ENCODE measurements at regions not wholly inside any gene's neighbourhood (a gene's known extent, or its start where the extent isn't known, plus 50 kb on each side); places are given as distances from the start of the nearest gene placed in this dataset.

- Mint-ChIP-seq H3K4me1 (no peaks in the 10 kb centered on the region), H3K27me3 (no peaks in the 10 kb centered on the region), H3K9me3 (no peaks in the 10 kb centered on the region), H3K36me3 (ENCODE audit: low read depth) (no peaks in the 10 kb centered on the region), H3K27ac (no peak overlapping the region), H3K4me3 (no peak overlapping the region)
- no peak for DNase-seq
- intact Hi-C loops (cut with micrococcal nuclease), result no loop called here
Measured at GRCh38 chr18:56139372-56139771, 499.0 kb downstream of the TXNL1 start.

- H3K9me3 Mint-ChIP-seq, result no peaks in the 10 kb centered on the region
Measured at GRCh38 chr18:56136105-56136504, 502.3 kb downstream of the TXNL1 start.

GRCh38 chr18:56130481-56130880 lies 507.9 kb downstream of the TXNL1 start:
- Mint-ChIP-seq H3K4me1 (no peaks in the 10 kb centered on the region), H3K27me3 (no peaks in the 10 kb centered on the region), H3K9me3 (no peaks in the 10 kb centered on the region), H3K4me3 (no peak overlapping the region), H3K36me3 (ENCODE audit: low read depth) (no peaks in the 10 kb centered on the region), H3K27ac (no peak overlapping the region)
- DNase-seq, result no peak
- intact Hi-C loops (cut with micrococcal nuclease), result no loop called here

More at GRCh38 chr18:56136105-56136504, 502.3 kb downstream of the TXNL1 start:
- no peak overlapping the region for H3K27ac Mint-ChIP-seq
- no peak overlapping the region for H3K4me3 Mint-ChIP-seq
- H3K4me1 Mint-ChIP-seq, result no peaks in the 10 kb centered on the region
- H3K36me3 Mint-ChIP-seq (ENCODE audit: low read depth), result no peaks in the 10 kb centered on the region
- no peaks in the 10 kb centered on the region for H3K27me3 Mint-ChIP-seq
- intact Hi-C loops (cut with micrococcal nuclease), result no loop called here
- no peak for DNase-seq

GRCh38 chr18:56128153-56128791 lies 510.1 kb downstream of the TXNL1 start:
- no peak overlapping the region for H3K4me3 Mint-ChIP-seq
- H3K4me1 Mint-ChIP-seq, result no peaks in the 10 kb centered on the region
- H3K27me3 Mint-ChIP-seq, result no peaks in the 10 kb centered on the region
- H3K9me3 Mint-ChIP-seq, result no peaks in the 10 kb centered on the region
- H3K36me3 Mint-ChIP-seq (ENCODE audit: low read depth), result no peaks in the 10 kb centered on the region
- intact Hi-C loops (cut with micrococcal nuclease), result no loop called here
- DNase-seq, result no peak
- no peak overlapping the region for H3K27ac Mint-ChIP-seq

- Mint-ChIP-seq H3K27ac (no peak overlapping the region), H3K27me3 (no peaks in the 10 kb centered on the region), H3K4me3 (no peak overlapping the region), H3K4me1 (no peaks in the 10 kb centered on the region), H3K9me3 (no peaks in the 10 kb centered on the region), H3K36me3 (ENCODE audit: low read depth) (no peaks in the 10 kb centered on the region)
- DNase-seq, result no peak
- intact Hi-C loops (cut with micrococcal nuclease), result no loop called here
Measured at GRCh38 chr18:56127322-56128099, 510.9 kb downstream of the TXNL1 start.

GRCh38 chr18:56124186-56124585 lies 514.2 kb downstream of the TXNL1 start:
- Mint-ChIP-seq H3K4me1 (no peaks in the 10 kb centered on the region), H3K9me3 (no peaks in the 10 kb centered on the region), H3K4me3 (no peak overlapping the region), H3K36me3 (ENCODE audit: low read depth) (no peaks in the 10 kb centered on the region), H3K27me3 (no peaks in the 10 kb centered on the region), H3K27ac (no peak overlapping the region)
- no peak for DNase-seq
- intact Hi-C loops (cut with micrococcal nuclease), result no loop called here

- no peaks in the 10 kb centered on the region for H3K27me3 Mint-ChIP-seq
- no peak for DNase-seq
- no peaks in the 10 kb centered on the region for H3K36me3 Mint-ChIP-seq (ENCODE audit: low read depth)
- intact Hi-C loops (cut with micrococcal nuclease), result no loop called here
- H3K9me3 Mint-ChIP-seq, result no peaks in the 10 kb centered on the region
- H3K27ac Mint-ChIP-seq, result no peak overlapping the region
- no peaks in the 10 kb centered on the region for H3K4me1 Mint-ChIP-seq
- no peak overlapping the region for H3K4me3 Mint-ChIP-seq
Measured at GRCh38 chr18:56121669-56122068, 516.7 kb downstream of the TXNL1 start.

GRCh38 chr18:56120782-56121181 lies 517.6 kb downstream of the TXNL1 start:
- DNase-seq, result no peak
- Mint-ChIP-seq H3K9me3 (no peaks in the 10 kb centered on the region), H3K4me1 (no peaks in the 10 kb centered on the region), H3K4me3 (no peak overlapping the region), H3K36me3 (ENCODE audit: low read depth) (no peaks in the 10 kb centered on the region), H3K27me3 (no peaks in the 10 kb centered on the region), H3K27ac (no peak overlapping the region)
- intact Hi-C loops (cut with micrococcal nuclease), result no loop called here

GRCh38 chr18:56119681-56120080 lies 518.7 kb downstream of the TXNL1 start:
- Mint-ChIP-seq H3K4me1 (no peaks in the 10 kb centered on the region), H3K27ac (no peak overlapping the region), H3K9me3 (no peaks in the 10 kb centered on the region), H3K27me3 (no peaks in the 10 kb centered on the region), H3K4me3 (no peak overlapping the region), H3K36me3 (ENCODE audit: low read depth) (no peaks in the 10 kb centered on the region)
- intact Hi-C loops (cut with micrococcal nuclease), result no loop called here
- no peak for DNase-seq

- no peaks in the 10 kb centered on the region for H3K27me3 Mint-ChIP-seq
- no peak overlapping the region for H3K27ac Mint-ChIP-seq
- H3K36me3 Mint-ChIP-seq (ENCODE audit: low read depth), result no peaks in the 10 kb centered on the region
- intact Hi-C loops (cut with micrococcal nuclease), result no loop called here
- no peak for DNase-seq
- peaks cover 1% of the 10 kb centered on the region for H3K9me3 Mint-ChIP-seq
- no peak overlapping the region for H3K4me3 Mint-ChIP-seq
- H3K4me1 Mint-ChIP-seq, result no peaks in the 10 kb centered on the region
Measured at GRCh38 chr18:56118422-56118821, 520.0 kb downstream of the TXNL1 start.

GRCh38 chr18:56115071-56116015 lies 523.0 kb downstream of the TXNL1 start:
- Mint-ChIP-seq H3K27me3 (no peaks in the 10 kb centered on the region), H3K4me3 (no peak overlapping the region), H3K9me3 (peaks cover 8% of the 10 kb centered on the region), H3K36me3 (ENCODE audit: low read depth) (no peaks in the 10 kb centered on the region), H3K27ac (no peak overlapping the region), H3K4me1 (peaks cover 4% of the 10 kb centered on the region)
- intact Hi-C loops (cut with micrococcal nuclease), result no loop called here
- DNase-seq, result no peak

- peaks cover 11% of the 10 kb centered on the region for H3K9me3 Mint-ChIP-seq
- H3K4me1 Mint-ChIP-seq, result peaks cover 4% of the 10 kb centered on the region
- no peaks in the 10 kb centered on the region for H3K27me3 Mint-ChIP-seq
- no peak overlapping the region for H3K4me3 Mint-ChIP-seq
- no peaks in the 10 kb centered on the region for H3K36me3 Mint-ChIP-seq (ENCODE audit: low read depth)
- intact Hi-C loops (cut with micrococcal nuclease), result no loop called here
- DNase-seq, result no peak
- no peak overlapping the region for H3K27ac Mint-ChIP-seq
Measured at GRCh38 chr18:56112984-56113383, 525.0 kb upstream of the TCF4 start.

- Mint-ChIP-seq H3K27ac (peak overlapping the region; percentile 56), H3K9me3 (peaks cover 11% of the 10 kb centered on the region), H3K36me3 (ENCODE audit: low read depth) (no peaks in the 10 kb centered on the region), H3K27me3 (no peaks in the 10 kb centered on the region), H3K4me3 (peak overlapping the region; percentile 58), H3K4me1 (peaks cover 4% of the 10 kb centered on the region)
- intact Hi-C loops (cut with micrococcal nuclease), result no loop called here
- peak; percentile 55 for DNase-seq
Measured at GRCh38 chr18:56112013-56112749, 524.2 kb upstream of the TCF4 start.

All from activated CD4-positive, alpha-beta T cell treated with anti-CD3 and anti-CD28 coated beads, Interleukin-2, amount 10 ng/mL, durations not matched to agents 24 days and 14 days (primary cell).